ENCODE measurements at regions not wholly inside any gene's neighbourhood (a gene's known extent, or its start where the extent isn't known, plus 50 kb on each side); places are given as distances from the start of the nearest gene placed in this dataset.
"Not testable (repeated sequence)": the region's sequence is repeated elsewhere in the genome, so short reads cannot be mapped to it uniquely, and the experiment has no call there.

DNA sequence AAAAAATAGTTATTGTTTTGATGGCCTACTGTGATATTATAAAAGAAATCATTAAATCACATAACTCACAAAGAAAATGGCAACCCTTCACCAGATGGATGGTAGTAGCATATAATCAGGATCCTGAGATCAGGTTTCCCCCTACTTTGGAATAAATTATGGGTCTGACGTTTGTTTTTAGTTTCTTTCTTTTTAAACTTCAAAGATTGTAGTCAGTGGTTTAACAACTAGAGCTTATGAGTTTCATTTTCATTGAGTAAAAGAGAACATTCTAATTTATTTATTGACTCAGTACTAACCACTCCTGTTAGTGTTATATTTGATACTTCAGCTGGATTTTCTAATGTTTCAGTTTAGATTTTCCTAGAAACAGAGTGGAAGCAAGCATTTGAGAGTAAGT, 218.0 kb upstream of the PCSK5 start:
- no peak for DNase-seq (ENCODE audit: low read depth)

DNA sequence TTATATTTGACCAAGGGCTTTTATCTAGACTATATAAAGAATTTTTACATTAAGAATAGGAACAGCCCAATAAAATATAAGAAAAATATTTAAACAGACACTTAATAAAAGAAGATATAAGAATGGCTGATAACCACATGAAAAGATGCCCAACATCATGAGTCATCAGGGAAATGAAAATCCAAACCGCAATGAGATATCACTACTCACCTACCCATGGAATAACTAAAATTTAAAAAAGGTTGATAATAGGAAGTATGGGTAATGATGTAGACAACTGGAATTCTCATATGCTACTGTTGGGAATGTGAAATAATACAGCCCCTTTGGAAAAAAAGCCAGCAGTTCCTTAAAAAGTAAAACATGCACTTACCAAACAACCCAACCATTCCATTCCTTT, 206.9 kb upstream of the PCSK5 start:
- DNase-seq (ENCODE audit: low read depth) = peak; percentile 22

DNA sequence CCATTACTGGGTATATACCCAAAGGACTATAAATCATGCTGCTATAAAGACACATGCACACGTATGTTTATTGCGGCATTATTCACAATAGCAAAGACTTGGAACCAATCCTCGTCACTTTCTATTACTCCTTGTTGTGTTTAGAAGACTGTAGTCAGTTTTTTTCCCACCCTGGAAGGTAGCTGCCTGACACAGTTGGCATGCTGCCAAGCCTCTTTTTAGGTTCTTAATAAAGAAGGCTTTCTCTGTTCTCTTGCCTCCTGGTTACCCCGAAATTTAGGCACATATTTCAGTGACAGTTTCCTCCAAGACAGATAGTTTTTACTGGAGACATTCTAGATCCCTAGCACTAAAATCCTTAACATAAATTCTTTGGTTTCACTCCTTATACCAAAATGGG, 205.4 kb upstream of the PCSK5 start:
- no peak for DNase-seq (ENCODE audit: low read depth)

DNA sequence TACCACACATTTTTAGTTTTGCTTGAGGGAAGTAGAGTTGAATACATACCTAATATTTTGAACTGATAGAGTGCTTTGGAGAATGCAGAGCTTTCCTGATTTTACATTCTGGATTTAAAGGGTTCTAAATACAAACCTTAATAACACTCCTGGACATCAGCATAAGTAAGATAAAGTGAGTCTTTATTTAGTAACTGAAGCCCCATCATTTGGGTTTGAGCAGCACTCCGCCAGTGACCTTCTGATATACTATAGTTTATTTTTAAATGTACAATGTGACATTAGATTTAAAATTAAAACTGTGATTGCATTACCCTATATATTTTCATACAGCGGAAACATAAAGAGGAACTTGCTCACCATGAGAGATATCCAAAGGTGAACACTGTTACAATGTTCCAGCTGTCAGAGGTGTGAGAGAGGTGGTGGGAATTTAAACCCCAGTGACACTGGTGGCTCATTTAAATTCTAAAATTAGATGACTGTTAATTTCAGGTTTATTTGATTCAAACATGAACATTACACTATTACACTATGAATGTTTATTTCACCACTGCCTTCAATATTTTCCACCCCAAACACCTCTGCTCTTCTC, 203.0 kb upstream of the PCSK5 start:
- DNase-seq (ENCODE audit: low read depth) = no peak

DNA sequence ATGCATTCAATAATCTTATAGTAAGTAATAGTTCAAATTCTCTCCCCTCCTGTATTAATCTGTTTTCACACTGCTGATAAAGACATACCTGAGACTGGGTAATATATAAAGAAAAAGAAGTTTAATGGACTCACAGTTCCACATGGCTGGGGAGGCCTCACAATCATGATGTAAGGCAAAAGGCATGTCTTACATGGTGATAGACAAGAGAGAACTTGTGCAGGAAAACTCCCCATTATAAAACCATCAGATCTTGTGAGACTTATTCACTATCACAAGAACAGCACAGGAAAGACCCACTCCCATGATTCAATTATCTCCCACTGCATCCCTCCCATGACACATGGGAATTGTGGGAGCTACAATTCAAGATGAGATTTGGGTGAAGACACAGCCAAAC, 199.9 kb upstream of the PCSK5 start:
- not testable (repeated sequence) for DNase-seq (ENCODE audit: low read depth)

DNA sequence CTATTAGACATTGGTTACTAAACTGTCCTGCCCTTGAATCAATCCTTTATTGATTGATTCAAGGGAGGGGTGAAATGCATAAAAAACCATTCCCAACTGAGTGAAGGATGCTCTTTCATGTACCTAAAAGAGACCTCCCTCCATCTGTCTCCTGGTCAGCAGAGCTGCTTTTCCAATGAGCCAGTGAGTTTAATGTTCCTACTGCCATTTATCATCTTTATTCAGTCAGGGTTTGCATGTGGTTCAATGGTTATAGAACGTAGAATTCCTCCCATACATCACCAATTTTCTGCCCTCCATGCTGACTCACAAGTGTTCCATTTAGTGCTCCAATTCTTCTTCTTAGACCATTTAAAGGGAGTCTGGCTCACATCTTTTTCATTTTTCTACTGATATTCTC, 199.1 kb upstream of the PCSK5 start:
- no peak for DNase-seq (ENCODE audit: low read depth)

DNA sequence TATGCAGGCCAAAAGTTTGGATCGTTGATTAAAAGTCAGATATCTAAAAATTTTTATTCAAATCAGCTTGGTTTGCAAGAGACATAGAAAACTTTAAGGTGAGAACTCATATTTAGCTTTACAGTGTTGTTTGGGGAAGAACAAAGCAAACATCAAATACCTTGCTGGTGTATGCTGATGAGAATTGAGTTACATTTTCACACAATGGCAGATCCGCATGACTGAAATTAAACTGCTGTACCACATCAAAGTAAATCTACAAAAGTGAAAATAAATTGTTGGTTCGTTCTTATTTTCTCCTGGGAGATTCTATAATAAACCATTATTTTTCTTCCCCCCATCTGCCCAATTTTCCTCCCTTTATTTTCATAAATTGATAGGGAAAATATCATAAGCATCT, 198.2 kb upstream of the PCSK5 start:
- DNase-seq (ENCODE audit: low read depth) = no peak

DNA sequence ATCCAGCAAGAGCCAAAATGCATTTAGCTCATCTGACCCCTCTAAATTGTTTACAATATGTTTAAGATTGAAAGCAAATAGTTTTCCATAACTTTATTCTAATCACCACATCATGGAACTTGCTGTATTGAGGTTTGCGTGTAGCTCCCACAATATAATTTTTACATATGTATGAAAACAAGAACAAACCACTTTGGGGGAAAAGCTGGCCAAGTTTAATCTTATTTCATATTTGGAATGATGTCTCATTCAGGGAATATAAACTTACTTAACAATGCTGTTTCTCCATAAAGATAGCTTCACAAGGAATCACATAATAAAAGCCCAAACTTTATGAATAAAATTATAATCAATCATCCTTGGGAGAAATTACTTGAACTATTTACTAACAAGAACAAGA, 194.6 kb upstream of the PCSK5 start:
- DNase-seq (ENCODE audit: low read depth) = no peak

DNA sequence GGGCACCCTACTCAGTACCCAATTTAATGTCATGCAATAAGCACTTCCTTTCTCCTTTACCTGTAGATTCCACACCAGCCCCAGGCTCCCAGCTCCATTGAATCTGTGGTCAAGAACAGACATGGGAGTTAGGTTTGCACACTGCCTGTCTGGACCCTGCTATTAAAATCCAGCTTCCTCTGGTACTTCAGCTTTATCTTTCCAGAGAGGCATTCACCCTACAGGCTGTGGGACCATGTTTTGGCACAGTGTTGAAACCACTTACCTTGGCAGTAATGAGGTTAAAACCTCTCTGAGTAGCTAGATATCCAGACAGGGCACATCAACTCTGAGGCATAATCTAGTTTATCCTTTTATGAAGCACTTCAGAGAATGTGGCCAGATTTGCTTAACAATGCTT, 191.5 kb upstream of the PCSK5 start:
- no peak for DNase-seq (ENCODE audit: low read depth)

DNA sequence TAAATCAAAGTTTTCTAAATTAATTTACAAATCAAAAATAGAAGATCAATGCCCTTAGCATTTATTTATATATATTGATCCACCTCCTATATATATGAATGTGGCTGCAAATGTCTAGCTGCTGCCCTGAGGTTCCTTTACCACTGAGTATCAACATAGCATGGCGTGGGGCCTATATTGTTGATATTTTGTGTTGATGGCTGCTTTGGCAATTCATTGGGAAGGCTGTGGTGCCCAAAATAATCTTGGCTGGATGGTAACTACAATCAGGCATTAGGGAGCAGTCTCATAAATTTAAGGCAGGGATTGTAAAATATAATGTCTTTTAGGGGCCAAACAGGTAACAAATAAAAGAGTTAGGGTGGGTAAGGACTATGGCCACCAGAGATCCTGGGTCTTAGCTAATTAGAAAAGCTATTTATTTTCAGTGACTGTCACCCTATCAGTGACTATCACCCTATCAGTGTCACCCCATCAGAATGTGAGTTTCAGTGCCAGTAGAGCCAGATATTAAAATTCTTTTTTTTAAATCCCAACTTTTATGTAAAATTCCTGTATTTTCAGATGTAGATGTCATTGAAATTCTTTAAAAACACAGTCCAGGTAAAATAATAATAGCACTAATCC, 190.7 kb upstream of the PCSK5 start:
- DNase-seq (ENCODE audit: low read depth) = no peak

DNA sequence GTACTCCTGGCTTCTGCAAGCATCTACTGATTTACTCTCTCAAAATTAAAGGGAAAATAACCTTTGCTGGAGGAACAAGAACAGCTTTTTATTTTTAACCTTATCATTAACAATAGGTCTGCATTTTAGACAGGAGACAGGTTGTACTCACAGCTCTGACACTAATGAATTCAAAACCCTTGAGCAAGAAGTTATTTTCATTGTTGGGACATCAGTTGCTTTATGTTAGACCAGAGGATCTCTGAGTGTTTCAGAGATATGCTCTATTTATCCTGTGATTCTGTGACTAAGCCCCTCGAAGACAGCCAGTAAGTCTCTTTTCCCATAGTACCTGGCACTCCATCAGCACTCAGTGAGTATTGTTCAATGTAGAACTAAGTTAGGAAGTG, 190.2 kb upstream of the PCSK5 start:
- no peak for DNase-seq (ENCODE audit: low read depth)

DNA sequence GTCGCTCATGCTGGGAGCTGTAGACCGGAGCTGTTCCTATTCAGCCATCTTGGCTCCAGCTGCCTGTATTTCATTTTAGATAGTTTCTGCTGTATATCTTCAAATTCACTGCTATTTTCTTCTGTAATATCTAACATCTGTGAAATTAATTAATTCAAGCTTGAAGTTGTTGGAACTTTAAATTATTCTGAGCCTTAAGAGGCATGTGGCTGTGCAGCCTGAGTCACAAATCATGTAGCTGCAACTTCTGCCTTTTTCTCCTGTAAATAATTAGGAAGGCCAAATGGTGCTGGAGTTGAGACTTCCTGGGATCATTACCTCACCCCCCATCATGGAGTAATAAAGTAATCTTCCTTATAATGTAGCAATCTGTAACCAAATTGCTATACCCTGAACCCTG, 183.3 kb upstream of the PCSK5 start:
- DNase-seq (ENCODE audit: low read depth) = no peak

DNA sequence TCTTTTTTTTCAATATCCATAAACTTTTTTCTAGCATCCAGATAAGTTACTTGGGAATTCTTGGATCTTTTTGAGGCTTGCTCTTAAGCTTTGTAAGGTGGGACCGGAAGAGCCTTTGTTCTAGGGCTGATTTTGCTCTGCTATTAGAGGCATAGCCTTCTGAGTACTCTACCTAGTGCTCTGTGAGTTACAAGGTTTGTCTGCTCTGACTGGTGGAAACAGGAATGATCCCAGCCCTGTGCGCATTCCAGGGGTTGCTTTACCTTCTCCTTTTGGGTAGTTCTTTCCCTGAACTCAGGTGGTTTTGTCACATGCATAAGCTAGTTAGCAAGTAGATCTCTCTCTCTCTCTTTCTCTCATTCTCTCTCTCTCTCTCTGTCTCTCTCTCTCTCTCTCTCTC, 180.8 kb upstream of the PCSK5 start:
- DNase-seq (ENCODE audit: low read depth) = no peak

DNA sequence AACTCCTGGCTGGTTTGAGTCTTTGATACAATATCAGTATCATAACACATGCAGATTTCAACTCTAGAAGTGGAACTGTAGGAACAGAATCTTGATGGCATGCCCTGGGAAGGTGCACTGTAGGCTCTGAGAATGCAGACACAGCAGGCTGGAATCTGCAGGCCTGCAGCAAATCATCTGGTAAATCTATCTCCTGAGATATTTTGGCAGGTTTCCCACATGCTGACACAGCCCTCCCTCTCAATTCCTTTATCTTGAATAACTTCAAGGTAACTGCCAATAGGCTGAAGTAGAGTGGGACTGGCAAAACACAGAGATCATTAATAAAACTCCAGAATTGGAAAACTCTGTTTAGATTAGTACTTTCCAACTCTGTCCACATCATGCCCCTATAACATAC, 177.8 kb upstream of the PCSK5 start:
- peak; percentile 12 for DNase-seq (ENCODE audit: low read depth)

DNA sequence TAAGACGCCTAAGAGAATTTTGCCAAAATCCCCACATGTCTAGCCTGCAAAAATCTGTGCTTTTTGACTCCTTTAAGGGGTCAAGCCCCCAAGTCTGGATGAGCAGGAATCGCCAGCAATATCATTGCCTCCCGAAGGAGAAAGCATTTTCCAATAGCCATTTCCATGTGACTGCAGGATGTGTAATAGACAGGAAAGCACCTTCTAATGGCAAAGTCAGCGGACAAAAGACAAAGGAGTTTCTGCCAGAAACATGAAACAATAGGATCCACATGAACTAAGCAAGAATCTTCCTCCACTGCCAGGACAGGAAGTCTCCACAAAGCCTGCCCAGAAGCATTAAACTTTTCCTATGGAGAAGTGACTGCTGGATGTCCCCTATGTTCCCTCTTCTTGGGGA, 177.1 kb upstream of the PCSK5 start:
- DNase-seq (ENCODE audit: low read depth) = no peak

DNA sequence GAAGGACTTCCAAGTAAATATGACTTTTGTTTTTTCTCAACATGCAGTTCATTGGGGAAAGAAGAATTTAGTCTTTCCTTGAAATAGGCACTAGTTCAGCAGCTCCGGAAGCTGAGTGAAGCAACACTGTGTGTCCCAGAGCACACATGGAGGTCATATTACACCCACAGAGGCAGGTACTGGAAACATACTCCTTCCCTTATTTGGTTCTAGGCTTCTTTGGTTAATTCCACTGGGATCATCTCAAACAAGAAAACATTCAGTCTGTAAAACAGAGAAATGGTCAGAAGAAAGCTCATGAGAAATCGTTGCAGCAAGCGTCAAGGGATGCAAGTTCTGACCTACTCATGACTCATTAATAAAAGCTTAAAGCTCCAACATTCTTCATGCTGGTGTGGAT, 175.1 kb upstream of the PCSK5 start:
- DNase-seq (ENCODE audit: low read depth) = no peak

DNA sequence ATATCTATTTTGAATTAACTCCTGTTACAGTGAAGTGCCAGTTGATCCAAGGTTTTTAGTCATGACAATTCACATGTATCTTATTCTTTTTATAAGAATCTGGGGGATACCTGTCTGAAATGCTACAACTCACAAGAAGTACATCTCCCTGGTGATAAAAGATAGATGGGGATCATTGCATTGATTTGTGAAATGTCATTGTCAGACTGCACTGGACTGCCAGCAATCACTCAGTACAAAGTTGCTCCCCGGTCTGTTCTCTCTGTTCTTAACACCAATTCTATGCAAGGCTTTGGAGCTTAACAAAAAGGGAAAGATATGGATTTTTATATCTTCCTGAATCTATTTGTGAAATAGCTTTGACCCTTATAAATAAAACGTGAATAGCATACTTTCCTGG, 171.8 kb upstream of the PCSK5 start:
- no peak for DNase-seq (ENCODE audit: low read depth)

DNA sequence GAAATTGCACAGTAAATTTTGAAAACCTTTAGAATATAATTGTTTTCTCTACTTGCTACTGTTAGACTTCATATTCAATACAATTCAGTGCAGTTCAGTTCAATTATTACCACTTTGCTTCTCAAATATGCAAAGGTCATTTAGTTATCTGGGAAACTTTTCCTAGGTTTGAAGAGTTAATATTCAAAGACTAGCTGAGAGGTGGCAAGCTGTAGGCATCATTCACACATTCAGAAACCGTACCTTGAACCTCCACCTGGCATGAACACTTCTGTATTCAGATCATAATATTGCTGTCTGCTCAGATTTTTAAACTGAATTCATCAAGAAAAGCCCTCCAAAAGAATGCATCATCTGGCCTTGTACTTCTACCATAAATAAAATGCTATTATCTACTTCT, 162.1 kb upstream of the PCSK5 start:
- no peak for DNase-seq (ENCODE audit: low read depth)

DNA sequence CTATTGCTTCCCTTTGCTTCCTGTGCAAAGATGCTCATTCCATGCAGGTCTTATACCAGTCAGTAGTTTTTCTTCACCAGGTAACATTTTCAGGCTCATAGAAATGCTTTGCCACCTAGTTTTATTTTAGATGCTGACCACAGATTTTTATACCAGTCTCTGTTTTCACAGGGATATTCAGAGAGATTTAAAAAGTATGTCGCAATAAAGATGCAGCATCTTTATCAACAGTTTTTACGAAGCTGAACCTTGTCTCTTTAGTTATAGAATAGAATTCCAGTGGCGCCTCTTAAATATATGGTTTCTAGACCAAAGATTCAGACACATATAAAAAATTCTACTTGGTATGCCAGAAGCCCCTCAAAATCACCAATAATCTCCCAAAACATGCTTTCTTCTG, 155.7 kb upstream of the PCSK5 start:
- no peak for DNase-seq (ENCODE audit: low read depth)

DNA sequence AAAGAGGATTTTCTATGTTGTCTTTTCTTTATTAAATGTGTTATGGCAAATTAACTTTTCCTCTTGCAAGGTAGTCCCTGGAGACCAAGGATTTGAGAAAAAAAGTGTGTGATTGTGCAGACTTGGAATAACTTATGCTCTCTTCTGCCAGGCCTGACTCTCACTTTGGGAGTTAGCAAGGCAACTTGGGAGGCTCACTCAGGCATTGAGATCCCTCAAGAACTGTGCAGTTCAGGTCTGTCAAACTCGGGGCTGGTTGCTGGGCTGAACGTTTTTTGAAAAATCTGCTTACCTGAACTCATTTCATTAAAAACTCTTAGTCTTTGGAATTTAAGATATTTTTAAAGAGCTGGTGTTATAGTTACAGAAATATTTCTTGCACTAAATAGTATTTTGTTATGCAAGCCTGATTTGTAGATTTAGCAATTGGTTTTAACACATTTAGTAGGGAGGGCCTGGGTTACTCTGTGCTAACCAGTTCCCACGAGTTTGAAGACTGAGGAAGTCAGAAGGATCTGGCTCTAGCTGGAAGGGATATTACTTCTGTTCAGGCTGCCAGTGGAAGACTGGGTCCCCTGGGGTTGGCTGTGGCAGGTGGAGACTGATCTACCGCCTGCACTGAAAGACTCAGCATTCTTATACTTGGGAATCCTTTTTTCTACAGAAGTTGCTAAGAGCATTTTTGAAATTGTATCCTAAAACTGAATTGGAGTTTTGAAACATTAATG, 150.4 kb upstream of the PCSK5 start:
- DNase-seq (ENCODE audit: low read depth) = no peak

DNA sequence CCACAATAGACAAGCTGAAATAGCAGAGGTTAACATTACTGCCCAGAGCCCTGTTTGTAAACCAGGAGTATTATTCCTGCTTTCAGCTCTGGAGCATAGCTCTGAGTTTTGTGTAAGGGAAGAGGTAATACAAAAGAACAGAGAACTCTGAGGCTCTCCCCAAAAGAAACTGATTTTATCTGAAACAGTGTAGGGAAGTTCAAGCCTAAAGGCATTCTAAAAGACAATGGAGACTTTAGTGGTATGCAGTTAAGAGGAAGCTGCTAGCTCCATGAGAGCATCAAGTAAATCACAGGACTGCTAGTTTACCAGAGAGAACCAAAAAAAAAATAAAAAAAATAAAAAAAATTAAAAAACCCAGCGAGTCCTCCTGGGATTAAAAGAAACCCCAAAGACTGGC, 146.6 kb upstream of the PCSK5 start:
- DNase-seq (ENCODE audit: low read depth) = no peak

DNA sequence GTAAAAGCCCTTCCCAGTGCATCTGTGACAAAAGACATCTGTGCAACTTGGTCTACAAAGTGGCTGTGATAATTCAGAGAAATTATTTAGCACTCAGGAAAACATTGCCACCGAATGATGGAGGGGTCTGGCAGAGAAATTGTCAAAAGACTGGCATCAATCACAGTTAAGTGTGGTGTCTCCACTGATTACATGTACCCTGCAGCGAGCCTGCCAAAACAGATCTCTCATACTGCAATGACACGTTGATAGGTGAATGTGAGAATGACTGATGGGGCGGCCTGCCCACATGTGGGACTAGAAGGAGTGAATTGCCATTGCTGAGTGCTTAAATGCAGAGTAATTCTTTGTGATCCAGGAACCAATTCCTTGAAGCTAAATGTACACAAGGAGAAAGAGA, 136.4 kb upstream of the PCSK5 start:
- no peak for DNase-seq (ENCODE audit: low read depth)

DNA sequence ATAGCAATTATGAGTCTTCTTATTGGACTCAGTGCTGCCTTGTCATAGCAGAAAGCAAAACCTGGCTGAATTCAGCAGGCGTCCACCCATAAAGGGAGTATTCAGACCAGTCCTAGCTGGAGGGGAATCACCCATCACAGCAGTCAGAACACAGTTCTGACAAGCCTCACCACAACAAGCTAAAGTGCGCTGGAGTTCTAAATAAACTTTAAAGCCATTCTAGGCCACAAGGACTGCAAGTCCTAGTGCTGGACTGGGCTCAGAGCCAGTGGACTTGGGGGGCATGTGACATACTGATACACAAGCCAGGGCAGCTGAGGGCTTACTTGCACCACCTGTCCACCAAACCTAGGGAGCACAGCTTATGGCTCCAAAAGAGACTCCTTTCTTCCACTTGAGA, 115.3 kb upstream of the PCSK5 start:
- no peak for DNase-seq (ENCODE audit: low read depth)
